GM21619 (cell line): ENCODE measurements at regions not wholly inside any gene's neighbourhood (a gene's known extent, or its start where the extent isn't known, plus 50 kb on each side); places are given as distances from the start of the nearest gene placed in this dataset.
"Not testable (repeated sequence)": the region's sequence is repeated elsewhere in the genome, so short reads cannot be mapped to it uniquely, and the experiment has no call there.

ENCODE experiments used
- ATAC-seq: cut with Tn5 transposase; IDR thresholded peaks from one replicate; pipeline ENCODE4 v1.9.1; 2021; ENCODE audit not compliant: unreplicated experiment

GRCh38 chr1:47522935-47523834 is 85.3 kb downstream of the FOXD2 start:
- ATAC-seq = no peak

- ATAC-seq = no peak
These were observed 86.0 kb downstream of the FOXD2 start for GRCh38 chr1:47523835-47524215.

GRCh38 chr1:47524272-47524671 is 86.4 kb downstream of the FOXD2 start:
- no peak for ATAC-seq

- no peak for ATAC-seq
These were observed 89.9 kb downstream of the FOXD2 start for GRCh38 chr1:47527653-47528272.

GRCh38 chr1:47529520-47530098 is 91.8 kb downstream of the FOXD2 start:
- ATAC-seq = no peak

- ATAC-seq = no peak
These were observed 95.3 kb downstream of the FOXD2 start for GRCh38 chr1:47532921-47533792.

GRCh38 chr1:47533793-47534328 is 96.0 kb downstream of the FOXD2 start:
- ATAC-seq = no peak

GRCh38 chr1:47534436-47534835 is 96.6 kb downstream of the FOXD2 start:
- no peak for ATAC-seq

- ATAC-seq = no peak
These were observed 98.8 kb downstream of the FOXD2 start for GRCh38 chr1:47536646-47537118.

- ATAC-seq = no peak
These were observed 99.4 kb downstream of the FOXD2 start for GRCh38 chr1:47537268-47537667.

- ATAC-seq = no peak
These were observed 100.1 kb downstream of the FOXD2 start for GRCh38 chr1:47537966-47538365.

- ATAC-seq = not testable (repeated sequence)
These were observed 100.7 kb downstream of the FOXD2 start for GRCh38 chr1:47538530-47538929.

- not testable (repeated sequence) for ATAC-seq
These were observed 103.9 kb downstream of the FOXD2 start for GRCh38 chr1:47541705-47542104.

GRCh38 chr1:47543089-47543488 is 105.2 kb downstream of the FOXD2 start:
- ATAC-seq = not testable (repeated sequence)

GRCh38 chr1:47545912-47546483 is 108.2 kb downstream of the FOXD2 start:
- no peak for ATAC-seq

- no peak for ATAC-seq
These were observed 110.1 kb downstream of the FOXD2 start for GRCh38 chr1:47547753-47548573.

GRCh38 chr1:47548637-47549036 is 110.8 kb downstream of the FOXD2 start:
- no peak for ATAC-seq

GRCh38 chr1:47549532-47549931 is 111.7 kb downstream of the FOXD2 start:
- ATAC-seq = no peak

GRCh38 chr1:47550929-47551328 is 113.1 kb downstream of the FOXD2 start:
- no peak for ATAC-seq
